ENCODE measurements at regions not wholly inside any gene's neighbourhood (a gene's known extent, or its start where the extent isn't known, plus 50 kb on each side); places are given as distances from the start of the nearest gene placed in this dataset.
"Not testable (repeated sequence)": the region's sequence is repeated elsewhere in the genome, so short reads cannot be mapped to it uniquely, and the experiment has no call there.

DNA sequence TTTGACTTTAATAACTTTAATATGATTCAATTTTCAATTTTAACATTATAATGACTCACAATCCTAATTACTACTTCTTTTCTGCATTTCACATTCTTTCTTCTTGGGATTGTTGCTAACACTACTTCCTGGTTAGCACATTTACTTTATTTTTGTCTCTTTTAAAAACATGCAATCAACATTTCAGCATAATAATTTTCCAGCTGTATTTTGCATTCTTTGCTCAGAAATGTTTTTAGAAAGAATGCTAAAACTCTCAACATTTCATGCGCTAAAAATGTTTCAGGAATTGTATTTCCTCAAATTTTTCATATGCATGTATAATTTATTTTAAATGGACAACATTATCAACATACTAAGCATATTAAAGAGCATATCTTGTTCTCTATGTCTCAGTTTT is 1302.1 kb upstream of the GJE1 start:
- no peak for DNase-seq (ENCODE audit: low spot score)

DNA sequence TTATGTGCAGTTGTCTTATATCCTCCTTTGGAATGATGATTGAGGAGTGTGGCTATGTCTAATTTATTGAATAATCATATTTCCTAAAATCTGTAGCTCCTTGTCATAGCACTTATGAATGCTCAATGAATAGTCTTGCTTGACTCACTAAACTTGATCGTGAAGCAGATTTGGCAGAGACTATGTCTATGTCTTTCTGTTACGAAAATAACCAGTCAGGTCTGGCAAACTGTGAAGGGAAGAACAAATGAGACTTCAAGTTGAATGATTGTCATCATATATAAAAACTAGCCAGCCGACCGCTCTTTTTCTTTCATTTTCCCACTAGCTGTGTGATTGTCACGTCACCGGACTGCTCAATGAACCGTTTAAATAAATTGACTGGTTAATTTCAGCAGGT is 1303.9 kb upstream of the GJE1 start:
- DNase-seq (ENCODE audit: low spot score): no peak

DNA sequence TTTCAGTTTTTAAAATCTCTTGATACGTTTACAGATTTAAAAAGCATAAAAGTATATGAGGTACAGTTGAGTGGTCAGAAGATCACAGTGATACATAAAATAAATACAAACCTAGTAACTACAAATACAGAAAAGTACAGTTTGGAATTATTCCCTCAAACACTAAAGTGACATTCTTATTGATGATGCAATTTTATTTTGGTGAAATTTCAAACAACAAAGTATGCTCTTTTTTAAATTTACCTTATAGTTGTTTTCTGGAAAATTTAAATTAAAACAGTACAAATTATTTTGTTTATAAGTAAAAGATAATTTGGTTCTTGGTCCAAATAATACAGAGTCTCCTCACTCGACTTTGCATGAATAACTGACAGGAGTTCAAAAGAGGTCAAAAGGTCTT is 1305.1 kb upstream of the GJE1 start:
- no peak for DNase-seq (ENCODE audit: low spot score)

DNA sequence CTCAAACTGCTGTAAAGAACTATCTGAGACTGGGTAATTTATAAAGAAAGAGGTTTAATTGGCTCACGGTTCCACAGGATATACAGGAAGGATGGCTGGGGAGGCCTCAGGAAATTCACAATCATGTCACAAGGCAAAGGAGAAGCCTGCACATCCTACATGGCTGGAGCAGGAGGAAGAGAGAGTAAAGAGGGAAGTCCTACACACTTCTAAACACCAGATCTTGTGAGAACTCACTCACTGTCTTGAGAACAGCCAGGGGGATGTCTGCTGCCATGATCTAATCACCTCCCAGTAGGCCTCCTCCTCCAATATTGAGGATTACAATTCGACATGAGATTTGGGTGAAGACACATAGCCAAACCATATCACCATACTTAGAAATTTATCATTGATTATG is 1307.0 kb upstream of the GJE1 start:
- DNase-seq (ENCODE audit: low spot score): no peak

DNA sequence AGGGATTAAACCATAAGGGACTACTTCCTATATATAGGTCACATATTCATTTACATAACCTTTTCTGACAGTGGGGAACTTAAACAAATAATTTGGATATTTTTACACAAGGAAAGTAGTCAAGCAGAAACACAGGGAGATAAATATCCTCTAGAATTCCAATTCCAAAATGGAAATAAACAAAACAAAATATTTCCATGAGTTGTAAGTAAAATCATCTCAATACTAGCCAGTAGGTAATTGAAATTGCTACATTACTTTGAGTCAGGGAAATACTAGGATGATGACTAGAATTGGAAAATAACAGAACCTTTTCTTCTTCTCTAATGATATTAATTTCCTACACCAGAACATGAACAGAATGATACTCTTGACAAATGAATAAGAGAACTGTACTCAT is 1308.1 kb upstream of the GJE1 start:
- no peak for DNase-seq (ENCODE audit: low spot score)

DNA sequence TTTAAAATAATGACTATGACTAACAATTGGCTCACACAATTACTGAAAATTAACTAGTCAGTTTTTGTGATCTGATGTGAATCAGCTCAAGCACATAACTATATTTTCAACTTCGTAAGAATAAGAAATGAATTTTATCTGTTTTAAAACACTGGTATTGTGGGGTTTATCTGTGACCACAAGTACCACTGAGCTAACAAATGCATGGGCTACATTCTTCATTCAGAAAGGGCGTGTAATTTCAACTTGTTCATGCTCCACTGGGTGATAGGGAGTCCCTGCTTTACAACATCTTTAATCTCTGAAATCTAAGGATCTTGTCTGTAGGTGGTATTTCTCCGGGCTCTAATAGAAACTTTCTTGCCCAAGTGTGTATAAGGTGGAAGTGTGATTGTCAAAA is 1311.5 kb upstream of the GJE1 start:
- no peak for DNase-seq (ENCODE audit: low spot score)

DNA sequence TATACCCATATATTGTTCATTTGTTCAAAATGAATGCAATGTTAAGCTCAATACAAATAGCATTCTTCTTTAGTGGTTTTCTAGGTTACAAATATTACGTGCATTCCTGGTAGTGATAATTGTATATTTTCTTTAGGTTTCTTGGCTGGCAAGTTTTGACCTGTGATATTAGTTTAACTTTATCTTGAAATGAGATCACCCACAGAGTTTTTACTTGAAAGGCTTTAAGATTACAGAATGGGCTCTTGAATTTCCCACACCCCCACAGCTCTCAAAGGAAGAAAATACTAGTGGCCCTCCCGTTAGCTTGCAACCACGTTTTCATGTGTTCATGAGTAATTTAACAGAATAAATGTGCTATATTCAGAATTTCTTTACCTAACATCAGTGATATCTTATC is 1315.5 kb upstream of the GJE1 start:
- no peak for DNase-seq (ENCODE audit: low spot score)

DNA sequence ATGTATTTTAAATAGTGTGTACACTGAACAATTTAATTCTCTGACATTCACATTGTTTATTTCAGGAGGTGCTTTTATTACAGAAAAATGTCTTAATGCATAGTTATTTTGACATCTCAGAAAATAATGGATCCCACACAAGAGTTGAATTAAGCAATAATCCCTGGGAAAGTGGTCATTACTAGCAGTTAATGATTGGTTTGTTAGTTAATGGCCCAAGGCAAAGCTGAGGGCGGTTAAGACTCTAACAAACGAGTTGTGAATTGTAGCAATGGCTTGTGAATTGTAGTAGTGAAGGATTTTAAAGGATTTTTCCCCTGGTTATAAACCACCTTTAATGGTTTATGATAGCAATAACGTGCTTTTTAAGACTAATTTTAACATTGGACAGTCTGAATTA is 1316.0 kb upstream of the GJE1 start:
- no peak for DNase-seq (ENCODE audit: low spot score)

DNA sequence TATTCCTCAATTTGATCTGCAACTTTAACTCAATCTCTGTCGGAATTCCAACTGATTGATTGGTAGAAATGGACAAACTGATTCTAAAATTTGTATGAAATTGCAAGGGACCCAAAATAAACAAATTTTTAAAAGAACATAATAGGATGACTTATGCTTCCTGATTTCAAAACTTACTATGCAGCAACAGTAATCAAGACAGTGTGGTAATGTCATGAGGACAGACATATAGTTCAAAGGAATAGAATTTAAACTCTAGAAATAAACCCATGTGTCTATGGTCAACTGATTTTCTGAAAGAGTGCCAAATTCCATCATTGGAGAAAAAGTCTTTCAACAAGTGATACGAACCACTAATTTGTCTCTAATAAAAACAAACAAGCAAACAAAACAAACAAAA is 1320.1 kb upstream of the GJE1 start:
- DNase-seq (ENCODE audit: low spot score): no peak

DNA sequence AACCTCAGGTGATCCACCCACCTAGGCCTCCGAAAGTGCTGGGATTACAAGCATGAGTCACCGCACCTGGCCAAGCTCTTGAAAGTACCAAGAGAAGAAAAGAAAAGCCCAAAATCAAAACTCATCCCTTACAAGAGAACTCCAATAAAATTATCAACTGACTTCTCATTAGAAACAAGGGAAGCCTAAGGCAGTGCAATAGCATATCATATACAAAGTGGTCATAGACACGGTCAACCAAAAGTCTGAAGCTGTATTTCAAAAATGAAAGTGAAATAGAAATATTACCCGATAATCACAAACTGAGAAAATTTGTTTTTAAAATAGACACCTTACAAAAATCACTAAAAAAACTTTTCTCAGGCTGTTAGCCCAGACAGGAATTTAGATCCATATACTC is 1321.1 kb upstream of the GJE1 start:
- no peak for DNase-seq (ENCODE audit: low spot score)

DNA sequence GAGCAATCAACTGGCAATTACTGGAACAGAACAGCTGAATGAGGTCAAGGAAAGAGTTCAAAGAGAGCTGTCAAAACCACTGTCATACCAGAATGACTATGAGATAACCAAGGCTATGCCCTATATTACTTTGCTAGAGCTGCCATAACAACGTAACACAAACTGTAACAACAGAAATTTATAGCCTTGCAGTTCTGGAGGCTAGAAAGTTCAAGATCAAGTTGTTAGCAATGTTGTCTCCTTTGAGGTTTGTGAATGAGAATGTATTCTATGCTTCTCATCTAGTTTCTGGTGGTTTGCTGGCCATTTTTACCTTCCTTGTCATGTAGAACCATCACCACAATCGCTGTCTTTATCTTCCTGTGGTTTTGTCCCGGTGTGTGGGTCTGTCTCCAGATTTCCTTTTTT is 1323.0 kb upstream of the GJE1 start:
- DNase-seq (ENCODE audit: low spot score): no peak

DNA sequence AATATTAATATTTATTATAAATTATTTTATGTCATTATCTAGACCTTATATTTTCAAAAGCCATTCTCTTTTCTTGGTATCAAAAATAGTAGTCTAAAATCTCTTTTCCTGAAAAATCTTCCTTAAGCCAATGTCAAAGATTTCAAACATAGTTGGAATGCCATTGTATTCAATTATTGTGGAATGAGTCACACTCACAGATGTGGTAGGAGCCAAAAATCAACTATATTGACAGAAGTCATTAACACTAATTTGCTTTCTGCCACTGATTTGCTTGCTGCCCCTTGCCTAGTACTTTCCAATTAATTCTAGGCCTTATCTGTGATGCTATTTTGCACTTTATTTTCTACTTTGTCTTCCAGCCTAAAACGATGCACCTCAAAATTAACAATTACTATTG is 1326.3 kb upstream of the GJE1 start:
- DNase-seq (ENCODE audit: low spot score): no peak

DNA sequence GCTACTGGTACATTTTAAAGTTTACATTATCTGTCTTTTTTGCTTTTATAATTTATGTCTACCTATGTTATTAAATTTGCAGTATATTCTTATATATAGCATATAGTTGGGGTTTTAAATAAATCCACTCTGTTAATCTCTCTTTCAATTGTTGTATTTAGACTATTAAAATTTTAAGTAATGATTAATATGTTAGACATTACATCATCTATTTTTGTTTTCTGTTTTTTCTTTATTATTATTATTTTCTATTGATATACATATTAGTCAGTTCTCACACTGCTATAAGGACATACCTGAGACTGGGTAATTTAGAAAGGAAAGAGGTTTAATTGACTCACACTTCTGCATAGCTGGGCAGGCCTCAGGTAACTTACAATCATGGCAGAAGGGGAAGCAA is 1338.2 kb upstream of the GJE1 start:
- DNase-seq (ENCODE audit: low spot score): no peak

DNA sequence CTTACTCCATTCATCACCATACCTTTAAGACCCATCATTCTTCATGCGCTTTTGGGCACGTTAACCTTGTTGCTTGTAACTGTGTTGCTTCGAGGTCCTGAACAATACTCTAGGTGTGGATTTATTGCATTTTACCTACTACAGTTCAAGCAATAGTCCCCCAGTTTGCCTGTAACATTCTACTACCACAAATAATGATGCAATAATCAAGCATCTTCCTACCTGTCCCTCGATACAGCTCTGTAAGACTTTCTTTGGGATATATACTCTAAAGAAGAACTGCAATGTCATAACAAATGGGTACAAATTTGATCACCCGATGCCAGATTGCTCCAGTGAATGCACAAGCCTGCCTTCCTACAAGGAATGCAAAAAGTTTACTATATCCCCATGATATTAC is 1342.6 kb upstream of the GJE1 start:
- DNase-seq (ENCODE audit: low spot score): no peak

DNA sequence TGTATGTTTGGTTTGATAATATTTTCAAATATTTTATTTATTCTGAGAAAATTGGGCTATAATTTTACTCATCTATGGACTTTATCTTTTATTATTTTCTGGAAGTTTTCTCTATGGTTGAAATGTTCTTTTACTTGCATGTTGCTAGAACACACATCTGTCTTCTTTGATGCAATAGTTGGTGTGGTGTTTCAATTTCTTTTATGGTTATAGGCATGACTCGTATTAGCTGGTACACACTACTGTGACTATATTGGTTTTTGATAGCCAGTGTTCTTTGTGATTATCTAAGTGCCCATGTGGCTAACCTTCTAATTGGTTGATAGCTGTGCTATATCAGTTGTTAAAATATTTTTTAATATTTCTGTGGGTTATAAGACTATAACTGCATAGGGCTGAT is 1343.3 kb upstream of the GJE1 start:
- DNase-seq (ENCODE audit: low spot score): no peak

DNA sequence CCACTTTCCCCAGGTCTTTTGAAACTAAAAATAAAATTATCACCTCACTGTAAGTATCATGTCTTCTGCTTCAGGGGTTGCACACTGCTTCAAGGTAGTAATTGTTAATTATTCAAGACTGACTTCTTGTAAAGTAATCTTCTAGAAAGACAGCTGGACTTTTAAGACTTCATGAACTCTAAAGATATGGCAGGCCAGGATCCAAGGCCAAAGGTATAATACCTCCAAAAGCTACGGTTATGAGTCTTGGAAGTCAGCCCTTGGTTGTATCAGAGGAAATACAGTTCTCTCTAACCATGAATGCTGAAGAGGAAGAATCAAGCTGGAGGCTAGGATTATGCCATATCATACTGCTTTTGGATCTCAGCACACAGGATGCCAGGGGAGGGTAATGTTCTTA is 1346.8 kb upstream of the GJE1 start:
- no peak for DNase-seq (ENCODE audit: low spot score)

DNA sequence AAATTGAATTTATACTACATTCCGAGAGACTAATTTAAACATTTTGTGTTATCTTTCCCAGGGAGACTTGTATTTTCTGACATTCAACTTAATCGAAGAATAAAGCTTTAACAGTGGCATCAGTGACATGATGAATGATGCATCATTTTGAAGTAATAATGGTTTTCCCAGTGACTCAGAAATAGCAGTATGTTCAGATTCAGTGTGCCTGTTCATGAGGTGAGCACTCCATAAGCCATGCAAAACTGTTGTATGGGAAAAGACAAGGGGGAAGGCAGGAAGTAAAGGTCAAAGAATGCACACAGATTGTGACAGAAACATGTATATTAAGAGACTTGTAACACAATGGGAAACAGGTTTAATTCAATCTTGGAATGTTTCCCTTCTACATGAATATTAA is 1348.2 kb upstream of the GJE1 start:
- DNase-seq (ENCODE audit: low spot score): no peak

DNA sequence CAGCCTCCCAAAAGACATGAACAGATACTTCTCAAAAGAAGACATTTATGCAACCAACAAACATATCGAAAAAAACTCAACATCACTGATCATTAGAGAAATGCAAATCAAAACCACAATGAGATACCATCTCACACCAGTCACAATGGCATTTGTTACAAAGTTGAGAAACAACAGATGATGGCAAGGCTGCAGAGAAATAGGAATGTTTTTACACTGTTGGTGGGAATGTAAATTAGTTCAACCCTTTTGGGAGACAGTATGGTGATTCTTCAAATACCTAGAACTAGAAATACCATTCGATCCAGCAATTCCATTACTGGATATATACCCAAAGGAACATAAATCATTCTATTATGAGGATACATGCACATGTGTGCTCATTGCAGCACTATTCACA is 1349.2 kb upstream of the GJE1 start:
- DNase-seq (ENCODE audit: low spot score): not testable (repeated sequence)

DNA sequence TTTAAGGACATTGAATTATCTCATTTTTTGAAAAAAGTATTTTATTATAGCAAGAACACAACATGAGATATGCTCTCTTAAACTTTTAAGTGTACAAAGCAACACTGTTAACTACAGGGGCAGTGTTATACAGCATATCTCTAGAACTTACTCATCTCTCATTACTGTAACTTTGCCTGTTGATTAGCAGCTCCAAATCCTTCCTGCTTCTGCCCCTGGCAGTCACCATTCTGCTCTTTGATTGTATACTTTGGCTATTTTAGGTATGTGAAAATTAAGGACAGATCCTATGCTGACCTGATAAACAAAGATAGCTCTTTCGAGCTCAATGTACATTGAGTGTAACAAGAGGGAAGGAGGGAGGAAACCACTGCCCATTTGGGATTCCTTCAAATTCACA is 1349.8 kb upstream of the GJE1 start:
- no peak for DNase-seq (ENCODE audit: low spot score)

DNA sequence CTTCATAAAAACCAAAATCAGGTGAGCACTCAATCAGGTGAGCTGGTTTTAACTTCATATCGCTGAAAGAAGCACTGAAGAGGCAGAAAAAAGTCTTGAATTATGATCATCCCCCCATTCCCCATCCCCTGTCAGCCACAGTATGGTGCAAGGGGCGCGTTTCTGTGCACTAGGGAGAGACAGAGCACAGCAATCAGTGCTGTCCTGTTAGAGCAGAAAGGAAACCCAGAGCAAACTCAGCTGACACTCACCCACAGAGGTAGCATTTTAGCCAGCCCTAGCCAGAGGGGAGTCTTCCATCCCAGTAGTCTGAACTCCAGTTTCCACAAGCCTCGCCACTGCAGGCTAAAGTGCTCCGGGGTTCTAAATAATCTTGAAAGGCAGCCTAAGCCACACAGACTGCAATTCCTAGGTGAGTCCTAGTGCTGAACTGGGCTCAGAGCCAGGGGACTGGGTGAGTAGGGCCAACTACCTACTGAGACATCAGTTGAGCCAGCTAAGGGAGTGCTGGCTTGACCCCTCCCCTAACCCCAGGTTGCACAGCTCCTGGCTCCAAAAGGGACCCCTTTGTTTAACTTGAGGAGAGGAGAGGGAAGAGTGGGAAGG is 1352.6 kb upstream of the GJE1 start:
- DNase-seq (ENCODE audit: low spot score): no peak

DNA sequence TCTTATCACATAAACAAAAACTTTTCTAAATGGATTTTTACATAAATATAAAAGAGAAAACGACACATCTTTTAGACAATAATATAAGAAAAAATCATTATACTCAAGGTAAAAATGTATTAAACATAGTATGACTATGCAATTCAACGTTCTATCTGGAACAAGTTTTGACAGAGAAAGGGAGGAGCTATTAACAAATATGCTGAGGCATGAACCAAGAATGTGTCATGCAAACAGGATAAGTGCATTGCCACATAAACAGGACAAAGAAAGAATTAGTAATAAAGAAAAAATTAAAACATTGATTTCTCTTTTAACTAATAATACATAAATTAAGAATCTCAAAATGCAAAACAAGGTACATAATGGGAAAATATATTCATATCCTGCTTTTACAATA is 1353.4 kb upstream of the GJE1 start:
- DNase-seq (ENCODE audit: low spot score): no peak

DNA sequence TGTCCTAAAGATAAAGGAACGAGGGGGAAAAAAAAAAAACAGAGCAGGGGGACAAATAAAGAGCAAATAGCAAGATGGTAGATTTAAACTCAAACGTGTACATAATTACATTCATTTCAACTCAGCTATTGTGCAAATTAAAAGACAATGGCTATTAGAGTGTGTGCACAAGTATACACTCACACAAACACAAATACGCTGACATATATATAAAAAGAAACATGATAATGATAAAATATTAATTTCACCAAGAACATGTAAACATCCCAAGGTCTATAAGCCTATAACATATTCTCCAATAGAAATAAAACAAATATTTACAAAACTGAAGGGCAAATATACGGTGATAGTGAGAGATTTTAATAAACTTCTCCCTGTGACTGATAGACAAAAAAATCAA is 1354.9 kb upstream of the GJE1 start:
- no peak for DNase-seq (ENCODE audit: low spot score)

DNA sequence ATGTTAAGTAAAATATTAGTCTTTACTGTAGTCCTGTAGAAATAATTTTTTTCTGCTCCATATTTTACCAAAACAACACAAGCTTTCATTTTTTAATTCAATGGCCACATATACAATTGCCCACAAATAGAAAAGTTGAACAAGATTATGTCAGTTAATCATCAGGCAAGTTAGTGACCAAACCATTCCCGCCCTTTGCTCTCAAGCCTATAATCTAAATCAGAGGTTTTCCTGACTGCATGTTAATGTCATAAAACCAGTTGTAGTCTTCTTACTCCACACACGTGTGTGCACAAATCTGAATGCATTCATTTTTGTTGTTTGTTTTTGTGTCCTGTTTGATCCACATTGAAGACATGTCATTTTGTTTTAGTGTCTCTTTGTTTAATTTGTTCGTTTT is 1357.7 kb upstream of the GJE1 start:
- DNase-seq (ENCODE audit: low spot score): no peak

DNA sequence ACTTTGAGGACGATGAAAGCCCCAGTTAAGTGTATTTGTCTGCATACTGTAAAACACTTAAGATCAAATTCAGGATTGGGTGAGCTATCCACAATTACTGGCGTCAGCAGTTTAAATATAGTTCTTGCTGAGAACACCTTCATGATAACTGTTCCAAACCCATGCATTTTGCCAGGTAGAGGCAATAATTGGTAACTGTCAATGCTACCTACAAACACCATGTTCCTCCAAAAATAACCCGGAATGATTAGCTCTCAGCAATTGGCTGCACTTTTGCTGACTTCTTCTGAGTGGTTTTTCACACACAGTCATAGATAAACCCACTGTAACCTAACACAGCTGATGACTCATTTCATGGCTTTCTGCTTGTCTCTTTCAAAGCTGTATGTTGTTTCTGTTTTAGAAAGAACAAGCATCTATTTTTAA is 1358.6 kb upstream of the GJE1 start:
- no peak for DNase-seq (ENCODE audit: low spot score)

DNA sequence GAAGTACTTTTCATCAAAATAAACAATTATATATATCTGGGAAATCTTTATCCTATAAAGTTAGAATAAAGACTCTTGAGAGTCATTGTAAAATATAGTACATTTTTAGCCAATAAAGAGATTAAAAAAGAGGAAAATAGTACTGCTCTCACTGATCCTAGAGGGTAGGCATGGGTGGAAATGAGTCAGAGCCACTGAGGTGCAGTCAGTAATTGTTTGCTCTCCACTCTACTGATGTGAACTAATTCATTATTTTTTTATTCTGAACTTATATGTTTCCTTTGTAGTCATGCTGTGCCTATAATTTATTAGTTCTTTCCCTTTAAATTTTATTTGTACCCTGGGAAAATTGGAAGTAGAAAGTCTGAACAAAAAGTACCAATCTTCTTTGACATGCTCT is 1359.4 kb upstream of the GJE1 start:
- DNase-seq (ENCODE audit: low spot score): no peak

All from CD4-positive, alpha-beta T cell treated with Interleukin-2 at 100 ng/mL for 4 hours (primary cell).